Cardiac muscle cell (in vitro differentiated cells and primary cell): ENCODE measurements at regions not wholly inside any gene's neighbourhood (a gene's known extent, or its start where the extent isn't known, plus 50 kb on each side); places are given as distances from the start of the nearest gene placed in this dataset.
"Not testable (repeated sequence)": the region's sequence is repeated elsewhere in the genome, so short reads cannot be mapped to it uniquely, and the experiment has no call there.

ENCODE experiments used
- DNase-seq, 2 donors: peaks; one replicate each; pipeline versions ENCODE4 v3.0.0 to v3.0.0-alpha.2; 2010 to 2017; ENCODE audit warnings: low read depth in 1 of 2, low spot score in 1 of 2
- H3K27ac ChIP-seq: fragments of 200-600 bp; sonication (generic); 2 replicates; pipeline ENCODE4 v1.5.1; 2016
- H3K27me3 ChIP-seq: fragments of 200-600 bp; sonication (generic); 2 replicates; pipeline ENCODE4 v1.6.0; 2016; ENCODE audit warnings: control low read depth
- H3K36me3 ChIP-seq: fragments of 200-600 bp; sonication (generic); 2 replicates; pipeline ENCODE4 v1.5.1; 2016; ENCODE audit warnings: control low read depth
- H3K4me1 ChIP-seq: fragments of 200-600 bp; sonication (generic); 2 replicates; pipeline ENCODE4 v1.8.1; 2017; ENCODE audit warnings: low read depth, mild to moderate bottlenecking, mixed run types
- H3K4me3 ChIP-seq: fragments of 200-600 bp; sonication (generic); 2 replicates; pipeline ENCODE4 v1.5.1; 2016; ENCODE audit warnings: mild to moderate bottlenecking
- H3K9me3 ChIP-seq: fragments of 200-600 bp; sonication (generic); 2 replicates; pipeline ENCODE4 v1.5.1; 2017; ENCODE audit warnings: low read depth, mild to moderate bottlenecking, control low read depth
- TF ChIP-seq, protein P1 (sequence below): IDR thresholded peaks from 2 replicates; pipeline ENCODE4 v1.5.1; 2012; ENCODE audit warnings: low read depth, mild to moderate bottlenecking, low read length

DNA sequence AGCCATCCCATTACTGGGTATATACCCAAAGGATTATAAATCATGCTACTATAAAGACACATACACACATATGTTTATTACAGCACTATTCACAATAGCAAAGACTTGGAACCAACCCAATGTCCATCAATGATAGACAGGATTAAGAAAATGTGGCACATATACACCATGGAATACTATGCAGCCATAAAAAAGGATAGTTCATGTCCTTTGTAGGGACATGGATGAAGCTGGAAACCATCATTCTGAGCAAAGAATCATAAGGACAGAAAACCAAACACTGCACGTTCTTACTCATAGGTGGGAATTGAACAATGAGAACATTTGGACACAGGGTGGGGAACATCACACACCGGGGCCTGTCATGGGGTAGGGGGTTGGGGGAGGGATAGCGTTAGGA lies 60.3 kb upstream of the NMU start:
- not testable (repeated sequence) for H3K27ac ChIP-seq, H3K27me3 ChIP-seq, H3K9me3 ChIP-seq, DNase-seq, H3K4me1 ChIP-seq, H3K36me3 ChIP-seq, H3K4me3 ChIP-seq

DNA sequence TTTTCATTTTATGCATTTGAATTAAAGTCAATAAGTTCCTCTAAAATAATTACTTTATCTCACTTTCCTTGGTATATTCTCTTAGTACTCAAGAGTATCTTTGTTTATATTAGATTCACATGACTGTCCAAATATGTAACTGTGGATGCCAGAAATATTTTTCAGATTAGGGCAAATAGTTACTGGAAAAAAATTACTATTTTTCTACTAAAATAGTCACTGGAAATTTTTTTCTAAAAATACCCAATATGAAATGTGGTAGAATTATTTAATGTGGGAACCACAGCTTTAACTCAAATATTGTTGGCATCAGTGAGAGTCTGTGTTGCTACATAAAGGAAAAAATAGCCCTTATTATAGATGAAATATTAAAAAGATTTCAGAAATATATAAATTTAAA lies 70.4 kb upstream of the NMU start:
- DNase-seq, result peak in 1 of 2 donors; percentile 4
- TF ChIP-seq, protein P1, sequence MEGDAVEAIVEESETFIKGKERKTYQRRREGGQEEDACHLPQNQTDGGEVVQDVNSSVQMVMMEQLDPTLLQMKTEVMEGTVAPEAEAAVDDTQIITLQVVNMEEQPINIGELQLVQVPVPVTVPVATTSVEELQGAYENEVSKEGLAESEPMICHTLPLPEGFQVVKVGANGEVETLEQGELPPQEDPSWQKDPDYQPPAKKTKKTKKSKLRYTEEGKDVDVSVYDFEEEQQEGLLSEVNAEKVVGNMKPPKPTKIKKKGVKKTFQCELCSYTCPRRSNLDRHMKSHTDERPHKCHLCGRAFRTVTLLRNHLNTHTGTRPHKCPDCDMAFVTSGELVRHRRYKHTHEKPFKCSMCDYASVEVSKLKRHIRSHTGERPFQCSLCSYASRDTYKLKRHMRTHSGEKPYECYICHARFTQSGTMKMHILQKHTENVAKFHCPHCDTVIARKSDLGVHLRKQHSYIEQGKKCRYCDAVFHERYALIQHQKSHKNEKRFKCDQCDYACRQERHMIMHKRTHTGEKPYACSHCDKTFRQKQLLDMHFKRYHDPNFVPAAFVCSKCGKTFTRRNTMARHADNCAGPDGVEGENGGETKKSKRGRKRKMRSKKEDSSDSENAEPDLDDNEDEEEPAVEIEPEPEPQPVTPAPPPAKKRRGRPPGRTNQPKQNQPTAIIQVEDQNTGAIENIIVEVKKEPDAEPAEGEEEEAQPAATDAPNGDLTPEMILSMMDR, result no peak
- H3K4me1 ChIP-seq, result no peaks in the 10 kb centered on the region
- H3K9me3 ChIP-seq, result no peaks in the 10 kb centered on the region
- H3K27me3 ChIP-seq, result no peaks in the 10 kb centered on the region
- no peak overlapping the region for H3K4me3 ChIP-seq
- no peaks in the 10 kb centered on the region for H3K36me3 ChIP-seq
- H3K27ac ChIP-seq, result no peak overlapping the region

DNA sequence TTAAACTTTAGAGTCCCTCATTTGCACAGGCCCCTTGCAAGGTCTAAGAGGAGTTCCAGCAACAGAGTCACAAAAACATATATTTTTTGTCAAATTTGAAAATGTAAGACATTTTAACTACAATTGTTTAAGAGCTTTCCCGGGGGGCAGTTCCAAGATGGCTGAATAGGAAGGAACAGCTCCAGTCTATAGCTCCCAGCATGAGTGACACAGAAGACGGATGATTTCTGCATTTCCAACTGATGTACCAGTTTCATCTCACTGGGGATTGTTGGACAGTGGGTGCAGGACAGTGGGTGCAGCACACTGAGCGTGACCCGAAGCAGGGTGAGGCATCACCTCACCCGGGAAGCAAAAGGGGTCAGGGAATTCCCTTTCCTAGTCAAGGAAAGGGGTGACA lies 71.4 kb upstream of the NMU start:
- DNase-seq, result no peak
- no peak overlapping the region for H3K4me3 ChIP-seq
- no peaks in the 10 kb centered on the region for H3K36me3 ChIP-seq
- no peak overlapping the region for H3K27ac ChIP-seq
- H3K27me3 ChIP-seq, result no peaks in the 10 kb centered on the region
- H3K4me1 ChIP-seq, result no peaks in the 10 kb centered on the region
- no peaks in the 10 kb centered on the region for H3K9me3 ChIP-seq
- TF ChIP-seq, protein P1, result no peak

DNA sequence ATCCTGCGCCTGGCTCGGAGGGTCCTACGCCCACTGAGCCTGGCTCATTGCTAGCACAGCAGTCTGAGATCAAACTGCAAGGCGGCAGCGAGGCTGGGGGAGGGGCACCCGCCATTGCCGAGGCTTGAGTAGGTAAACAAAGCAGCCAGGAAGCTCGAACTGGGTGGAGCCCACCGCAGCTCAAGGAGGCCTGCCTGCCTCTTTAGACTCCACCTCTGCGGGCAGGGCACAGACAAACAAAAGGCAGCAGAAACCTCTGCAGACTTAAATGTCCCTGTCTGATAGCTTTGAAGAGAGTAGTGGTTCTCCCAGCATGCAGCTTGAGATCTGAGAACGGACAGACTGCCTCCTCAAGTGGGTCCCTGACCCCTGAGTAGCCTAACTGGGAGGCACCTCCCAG lies 71.9 kb upstream of the NMU start:
- not testable (repeated sequence) for H3K27me3 ChIP-seq, H3K27ac ChIP-seq, H3K9me3 ChIP-seq, H3K36me3 ChIP-seq, H3K4me1 ChIP-seq, DNase-seq, H3K4me3 ChIP-seq

DNA sequence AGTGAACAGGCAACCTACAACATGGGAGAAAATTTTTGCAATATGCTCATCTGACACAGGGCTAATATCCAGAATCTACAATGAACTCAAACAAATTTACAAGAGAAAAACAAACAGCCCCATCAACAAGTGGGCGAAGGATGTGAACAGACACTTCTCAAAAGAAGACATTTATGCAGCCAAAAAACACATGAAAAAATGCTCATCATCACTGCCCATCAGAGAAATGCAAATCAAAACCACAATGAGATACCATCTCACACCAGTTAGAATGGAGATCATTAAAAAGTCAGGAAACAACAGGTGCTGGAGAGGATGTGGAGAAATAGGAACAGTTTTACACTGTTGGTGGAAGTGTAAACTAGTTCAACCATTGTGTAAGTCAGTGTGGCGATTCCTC lies 76.7 kb upstream of the NMU start:
- H3K36me3 ChIP-seq, H3K27me3 ChIP-seq, H3K27ac ChIP-seq, H3K9me3 ChIP-seq, H3K4me3 ChIP-seq, H3K4me1 ChIP-seq, DNase-seq: not testable (repeated sequence)

DNA sequence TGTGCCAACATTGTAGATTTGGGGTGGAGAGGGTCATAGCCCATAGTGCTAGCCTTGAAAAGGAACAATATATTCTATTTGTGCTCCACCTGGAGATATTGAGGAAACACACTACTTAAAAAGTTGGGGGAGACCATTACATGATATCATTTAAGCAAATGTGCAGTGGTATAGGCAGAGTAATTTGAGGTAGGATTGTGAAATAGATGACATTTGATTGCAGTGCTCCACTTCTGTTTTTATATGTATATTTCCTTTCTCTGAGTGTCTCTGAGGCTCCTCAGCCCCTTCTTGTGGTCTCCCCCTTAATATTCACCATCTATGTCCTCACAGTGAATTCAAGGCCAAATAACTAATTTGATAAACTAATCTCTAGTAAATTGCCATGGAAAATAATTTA lies 85.6 kb upstream of the NMU start:
- H3K27ac ChIP-seq, result no peak overlapping the region
- H3K4me3 ChIP-seq, result no peak overlapping the region
- no peaks in the 10 kb centered on the region for H3K36me3 ChIP-seq
- H3K9me3 ChIP-seq, result no peaks in the 10 kb centered on the region
- DNase-seq, result no peak
- H3K27me3 ChIP-seq, result no peaks in the 10 kb centered on the region
- no peaks in the 10 kb centered on the region for H3K4me1 ChIP-seq
- TF ChIP-seq, protein P1, result no peak

DNA sequence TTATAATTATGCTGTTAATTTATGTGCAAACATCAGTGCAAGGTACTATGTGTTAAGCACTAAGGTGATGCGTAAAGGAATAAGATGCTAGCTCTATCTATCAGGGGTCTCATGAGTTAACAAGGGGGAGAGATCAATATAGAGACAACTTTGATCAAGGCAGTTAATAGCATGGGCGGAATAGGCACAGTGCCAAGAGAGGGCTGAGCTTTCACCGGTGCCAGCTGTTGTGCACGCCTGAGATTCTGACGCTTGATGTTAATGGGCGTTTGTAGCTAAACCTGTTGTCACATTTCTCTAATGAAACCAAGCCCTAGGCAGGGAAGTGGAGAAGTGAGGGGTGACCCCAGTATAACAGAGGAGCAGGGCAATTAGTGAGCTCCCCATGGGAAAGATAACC lies 86.0 kb upstream of the NMU start:
- Histone ChIP-seq H3K27ac (no peak overlapping the region), H3K27me3 (no peaks in the 10 kb centered on the region), H3K4me3 (no peak overlapping the region), H3K9me3 (no peaks in the 10 kb centered on the region), H3K36me3 (no peaks in the 10 kb centered on the region), H3K4me1 (no peaks in the 10 kb centered on the region)
- DNase-seq, result no peak
- TF ChIP-seq, protein P1, result no peak
